ENCODE measurements at regions not wholly inside any gene's neighbourhood (a gene's known extent, or its start where the extent isn't known, plus 50 kb on each side); places are given as distances from the start of the nearest gene placed in this dataset.

- Histone ChIP-seq H4K91ac (ENCODE audit: insufficient read length, low read depth, low read length) (no peak overlapping the region), H3K14ac (ENCODE audit: insufficient read depth, low read length) (no peak overlapping the region), H3K9ac (ENCODE audit: extremely low read depth, insufficient read length, low read length) (no peak overlapping the region), H2AFZ (ENCODE audit: low read length) (no peak overlapping the region), H3K27ac (ENCODE audit: insufficient read length, low read depth, low read length) (no peak overlapping the region), H2BK5ac (ENCODE audit: insufficient read length, low read length) (no peak overlapping the region), H3K4me1 (ENCODE audit: insufficient read depth, low read length) (no peaks in the 10 kb centered on the region), H2BK120ac (ENCODE audit: low read depth, low read length, poor library complexity, severe bottlenecking) (no peak overlapping the region), H3K27me3 (ENCODE audit: insufficient read depth, low read length) (no peaks in the 10 kb centered on the region), H3K9me3 (ENCODE audit: control insufficient read depth, low read depth, low read length) (no peaks in the 10 kb centered on the region), H2BK15ac (ENCODE audit: low read depth, low read length) (0 out of 2 replicates have a peak overlapping the region, but pooled peaks have one; percentile 31), H2BK12ac (ENCODE audit: insufficient read length, low read depth, low read length) (no peak overlapping the region), H3K4me2 (ENCODE audit: insufficient read depth, insufficient read length, low read length) (no peak overlapping the region), H3K79me2 (ENCODE audit: insufficient read depth, low read length) (no peaks in the 10 kb centered on the region), H3K18ac (ENCODE audit: insufficient read length, low read depth, low read length) (no peak overlapping the region), H3K4ac (ENCODE audit: low read depth, low read length) (no peak overlapping the region), H4K5ac (ENCODE audit: insufficient read length, low read depth, low read length) (no peak overlapping the region), H2BK20ac (ENCODE audit: low read depth, low read length, poor library complexity, severe bottlenecking) (no peak overlapping the region), H4K8ac (replicated peaks; ENCODE audit: insufficient read length, low read depth, low read length) (no peak overlapping the region), H3T11ph (ENCODE audit: low read length) (no peak overlapping the region), H2AK5ac (ENCODE audit: insufficient read length, low read length) (no peak overlapping the region), H4K20me1 (ENCODE audit: control insufficient read depth, insufficient read depth, insufficient read length) (no peaks in the 10 kb centered on the region), H3K23me2 (ENCODE audit: insufficient read length, low read depth, low read length, poor library complexity, severe bottlenecking) (no peaks in the 10 kb centered on the region), H3K56ac (ENCODE audit: insufficient read length, low read depth, low read length) (no peak overlapping the region), H3K79me1 (ENCODE audit: insufficient read depth, low read depth, low read length, poor library complexity, severe bottlenecking) (no peaks in the 10 kb centered on the region), H3K23ac (ENCODE audit: insufficient read length, low read depth, low read length) (no peak overlapping the region)
- no peaks in the 10 kb centered on the region for H3K27me3 Mint-ChIP-seq (ENCODE audit: low read depth)
- DNase-seq: no peak
- no peak overlapping the region for H3K4me3 Mint-ChIP-seq
- H3K27ac Mint-ChIP-seq: no peak overlapping the region
- TF ChIP-seq CTCF (conservative IDR thresholded peaks at IDR 0.05): no peak
- peaks cover 0 to 5% (median 0%) of the 10 kb centered on the region in 3 experiments; a peak in 1 of 7 replicates for H3K36me3 Mint-ChIP-seq (ENCODE audit: insufficient read depth in 1 of 3, low read depth in 3 of 3)
- H3K9me3 Mint-ChIP-seq: no peaks in the 10 kb centered on the region
- no peaks in the 10 kb centered on the region for H3K4me1 Mint-ChIP-seq
- no CpG with 5 or more reads among the region's 5 CpGs for WGBS (ENCODE audit: extremely low coverage, insufficient read length, low lambda C conversion rate)
Measured at GRCh38 chr2:145228506-145228905, 708.6 kb upstream of the ZEB2 start.
